SU-DHL-6 (cell line): ENCODE measurements at regions not wholly inside any gene's neighbourhood (a gene's known extent, or its start where the extent isn't known, plus 50 kb on each side); places are given as distances from the start of the nearest gene placed in this dataset.

Experiments
- CTCF ChIP-seq: fragments of 200-600 bp; sonication (generic); IDR thresholded peaks from one replicate; pipeline ENCODE4 v1.5.1; 2017; ENCODE audit warnings: antibody characterized with exemption, mild to moderate bottlenecking, low read length, moderate library complexity; ENCODE audit not compliant: insufficient read depth, poor library complexity, severe bottlenecking
- EZH2phosphoT487 ChIP-seq: fragments of 200-600 bp; sonication (generic), shearing (Covaris generic); conservative IDR thresholded peaks from 2 replicates; pipeline ENCODE4 v1.6.1; 2018; ENCODE audit warnings: mild to moderate bottlenecking, antibody characterized with exemption, low read length, moderate library complexity, mixed read lengths

GRCh38 chr2:194769030-194769429, 888.0 kb upstream of the SLC39A10 start:
- TF ChIP-seq CTCF = no peak
- no peak for TF ChIP-seq EZH2phosphoT487
